GM12878 (cell line): ENCODE measurements at regions not wholly inside any gene's neighbourhood (a gene's known extent, or its start where the extent isn't known, plus 50 kb on each side); places are given as distances from the start of the nearest gene placed in this dataset.

Experiments
- GABPA ChIP-seq: IDR thresholded peaks from 2 replicates; pipeline ENCODE4 v1.6.1; 2014; ENCODE audit warnings: antibody characterized with exemption, low read depth, mild to moderate bottlenecking, inconsistent platforms
- MXI1 ChIP-seq: fragments of 150-350 bp; IDR thresholded peaks from 2 replicates; pipeline ENCODE4 v1.6.1; 2011; ENCODE audit warnings: low read depth, mild to moderate bottlenecking, inconsistent platforms, low read length, improper control_type of control experiment
- NBN ChIP-seq: fragments of 450-650 bp; IDR thresholded peaks from 2 replicates; pipeline ENCODE4 v1.6.1; 2016
- NRF1 ChIP-seq: conservative IDR thresholded peaks from 2 replicates; pipeline ENCODE4 v1.6.1; 2011; ENCODE audit warnings: mild to moderate bottlenecking, low read depth, low read length, improper control_type of control experiment
- PKNOX1 ChIP-seq: fragments of 450-650 bp; IDR thresholded peaks from 2 replicates; pipeline ENCODE4 v1.6.1; 2016; ENCODE audit warnings: mild to moderate bottlenecking
- RAD51 ChIP-seq: fragments of 450-650 bp; IDR thresholded peaks from 2 replicates; pipeline ENCODE4 v1.6.1; 2016; ENCODE audit warnings: moderate library complexity, mild to moderate bottlenecking, inconsistent platforms
- SP1 ChIP-seq: IDR thresholded peaks from one replicate; pipeline ENCODE4 v1.6.1; 2011; ENCODE audit warnings: low read depth, low read length
- ZNF384 ChIP-seq: IDR thresholded peaks from 2 replicates; pipeline ENCODE4 v1.6.1; 2012; ENCODE audit warnings: low read depth, mild to moderate bottlenecking, low read length, improper control_type of control experiment, borderline replicate concordance

DNA sequence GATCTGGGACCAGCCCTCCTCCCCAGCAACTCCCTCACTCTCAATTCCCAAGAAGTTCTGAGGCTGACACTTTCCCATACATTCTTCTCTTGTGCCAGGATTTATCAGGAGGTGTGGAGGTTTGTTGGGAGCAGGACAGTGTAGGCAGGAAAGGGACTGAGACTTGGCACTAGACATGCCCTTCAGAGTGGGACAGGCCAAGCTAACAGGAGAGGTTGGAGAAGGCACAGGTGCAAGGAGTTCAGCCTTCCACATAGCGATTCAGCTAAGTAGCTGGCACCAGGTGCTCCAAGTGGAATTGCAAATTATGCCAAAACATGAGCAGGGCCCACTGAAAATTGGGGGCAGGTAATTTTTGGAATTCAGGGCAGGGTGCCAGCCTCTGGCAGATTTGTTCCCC, 83.0 kb upstream of the DUSP10 start:
- TF ChIP-seq NBN (no peak), GABPA (no peak), NRF1 (no peak), ZNF384 (no peak), SP1 (no peak), RAD51 (no peak), PKNOX1 (no peak), MXI1 (no peak)
